GM21526 (cell line): ENCODE measurements at regions not wholly inside any gene's neighbourhood (a gene's known extent, or its start where the extent isn't known, plus 50 kb on each side); places are given as distances from the start of the nearest gene placed in this dataset.

Experiments used
- ATAC-seq: cut with Tn5 transposase; IDR thresholded peaks from one replicate; pipeline ENCODE4 v1.9.1; 2021; ENCODE audit warnings: moderate library complexity; ENCODE audit not compliant: unreplicated experiment, low FRiP score

DNA sequence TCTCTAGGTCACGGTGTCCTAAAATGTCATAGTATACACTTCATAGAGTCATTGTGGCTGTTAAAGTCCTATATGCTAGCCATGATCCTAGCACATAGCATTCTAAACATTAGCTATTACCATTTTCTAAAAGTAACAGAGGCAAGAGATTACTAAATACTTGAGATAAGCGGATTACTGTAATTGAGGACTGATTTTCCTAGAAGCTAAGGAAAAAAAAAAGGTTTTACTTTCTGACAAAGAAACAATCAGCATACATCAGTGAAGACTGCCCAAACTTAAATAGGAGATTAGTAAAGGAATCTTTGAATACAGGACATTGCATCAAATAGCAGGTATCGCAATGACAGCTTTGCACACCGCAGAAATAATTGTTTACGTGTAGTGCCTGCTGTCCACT, 91.3 kb upstream of the HNRNPU start:
- no peak for ATAC-seq

DNA sequence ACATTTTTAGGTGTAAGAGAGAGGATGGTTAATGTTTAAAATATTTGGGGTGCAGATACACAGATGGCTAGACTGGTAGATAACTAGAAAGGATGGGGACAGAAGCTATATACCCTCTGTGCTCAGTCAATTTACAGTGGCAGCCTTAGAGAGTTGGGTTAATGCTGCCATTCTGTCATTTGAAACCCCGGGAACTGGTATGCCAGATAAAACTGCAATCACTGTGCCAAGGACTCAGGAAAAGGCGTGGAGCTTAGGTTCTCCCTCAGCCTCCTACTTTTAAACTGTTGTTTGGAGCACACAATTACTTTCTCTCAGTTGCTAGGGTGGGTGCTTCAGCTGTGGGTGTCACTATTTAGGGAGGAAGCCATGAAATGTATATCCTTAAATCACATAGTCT, 90.0 kb upstream of the HNRNPU start:
- ATAC-seq, result no peak

DNA sequence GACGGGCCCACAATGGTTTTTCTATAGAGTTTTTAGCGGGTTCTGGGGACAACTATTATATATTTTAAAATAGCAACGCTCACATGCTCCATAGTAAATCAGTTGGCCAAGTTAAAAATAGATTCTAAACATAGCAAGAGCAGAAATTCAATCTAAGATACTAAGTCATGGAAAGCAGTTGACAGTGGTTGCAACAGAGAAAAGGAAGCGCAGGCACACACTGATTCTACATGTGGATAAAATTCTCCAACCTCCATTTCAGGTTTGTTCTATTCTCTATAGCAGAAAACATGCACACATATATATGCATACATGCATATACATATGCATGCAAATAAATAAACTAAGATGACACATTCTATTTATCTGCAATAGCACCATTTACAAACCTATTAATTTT, 89.6 kb upstream of the HNRNPU start:
- no peak for ATAC-seq

DNA sequence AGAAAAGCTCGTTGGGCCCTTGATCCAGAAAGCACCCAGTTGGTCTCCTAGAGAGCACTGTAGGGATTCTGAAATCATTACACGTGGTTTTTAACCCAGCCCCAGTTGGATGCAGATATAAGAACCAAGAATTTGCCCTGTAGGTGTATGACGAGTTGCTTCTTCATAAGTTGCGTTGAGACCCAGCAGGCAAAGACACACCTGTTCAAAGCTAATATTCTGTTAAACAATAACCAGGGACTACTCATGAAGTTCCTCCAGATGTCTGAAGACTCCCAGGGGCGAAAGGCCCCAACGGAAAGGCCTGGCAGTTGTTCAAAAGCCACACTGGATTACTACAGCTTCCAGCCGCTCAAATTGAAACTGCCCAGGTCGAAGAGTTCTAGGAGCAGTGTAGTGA, 88.6 kb upstream of the HNRNPU start:
- ATAC-seq, result no peak

DNA sequence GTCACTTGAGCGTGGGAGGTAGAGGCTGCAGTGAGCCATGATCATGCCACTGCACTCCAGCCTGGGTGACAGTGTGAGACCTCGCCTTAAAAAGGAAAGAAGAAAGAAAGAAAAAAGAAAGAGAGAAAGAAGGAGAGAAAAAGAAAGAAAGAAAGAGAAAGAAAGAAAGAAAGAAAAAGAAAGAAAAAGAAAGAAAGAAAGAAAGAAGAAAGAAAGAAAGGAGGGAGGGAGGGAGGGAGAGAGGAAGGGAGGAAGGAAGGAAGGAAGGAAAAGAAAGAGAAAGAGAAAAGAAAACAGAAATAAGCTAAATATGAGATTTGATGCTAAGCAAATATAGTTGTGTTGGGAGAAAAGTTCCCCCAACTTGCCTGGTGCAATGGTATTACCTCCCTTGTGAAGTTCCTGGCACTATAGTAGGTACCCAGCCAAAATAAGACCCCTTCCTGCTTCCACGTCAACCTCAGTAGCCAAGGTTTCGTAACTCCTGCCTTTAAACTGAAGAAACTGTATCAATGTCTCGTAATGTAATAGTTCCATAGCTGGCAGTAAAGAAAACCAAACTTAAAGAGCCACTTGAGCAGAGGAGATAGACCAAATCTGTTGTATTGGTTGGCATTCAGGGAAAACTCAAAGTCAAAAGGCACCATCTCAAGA, 88.1 kb upstream of the HNRNPU start:
- ATAC-seq, result no peak

DNA sequence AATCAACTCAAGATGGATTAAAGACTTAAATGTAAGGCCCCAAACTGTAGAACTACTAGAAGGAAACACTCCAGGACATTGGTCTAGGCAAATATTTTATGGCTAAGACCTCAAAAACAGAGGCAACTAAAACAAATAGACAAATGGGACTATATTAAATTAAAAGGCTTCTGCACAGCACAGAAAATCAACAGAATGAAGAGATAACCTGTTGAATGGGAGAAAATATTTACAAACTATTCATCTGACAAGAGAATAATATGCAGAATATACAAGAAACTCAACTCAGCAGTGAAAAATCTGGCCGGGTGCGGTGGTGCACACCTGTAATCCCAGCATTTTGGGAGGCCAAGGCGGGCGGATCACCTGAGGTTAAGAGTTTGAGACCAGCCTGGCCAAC, 84.1 kb upstream of the HNRNPU start:
- ATAC-seq, result no peak

DNA sequence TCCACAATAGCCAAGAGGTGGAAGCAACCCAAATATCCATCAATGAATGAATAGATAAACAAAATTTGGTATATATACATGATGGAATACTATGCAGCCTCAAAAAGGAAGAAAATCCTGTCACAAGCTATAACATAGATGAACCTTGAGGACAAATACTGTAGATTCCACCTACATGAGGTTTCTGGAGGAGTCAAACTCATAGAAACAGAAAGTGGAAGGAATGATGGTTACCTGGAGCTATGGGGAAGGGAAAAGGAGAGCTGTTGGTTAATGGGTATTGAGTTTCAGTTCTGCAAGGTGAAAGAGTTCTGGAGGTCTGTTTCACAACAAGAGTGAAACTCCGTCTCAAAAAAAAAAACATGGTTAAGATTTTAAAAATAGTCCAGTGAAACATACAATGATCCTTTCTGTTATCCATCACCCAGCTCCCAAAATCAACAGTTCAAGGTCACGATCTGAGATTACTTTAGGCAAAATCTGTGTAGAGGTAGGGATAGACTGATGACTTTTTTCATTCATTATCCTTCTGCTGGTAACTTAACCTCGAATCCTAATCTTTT, 80.8 kb upstream of the HNRNPU start:
- peak; percentile 76 for ATAC-seq

DNA sequence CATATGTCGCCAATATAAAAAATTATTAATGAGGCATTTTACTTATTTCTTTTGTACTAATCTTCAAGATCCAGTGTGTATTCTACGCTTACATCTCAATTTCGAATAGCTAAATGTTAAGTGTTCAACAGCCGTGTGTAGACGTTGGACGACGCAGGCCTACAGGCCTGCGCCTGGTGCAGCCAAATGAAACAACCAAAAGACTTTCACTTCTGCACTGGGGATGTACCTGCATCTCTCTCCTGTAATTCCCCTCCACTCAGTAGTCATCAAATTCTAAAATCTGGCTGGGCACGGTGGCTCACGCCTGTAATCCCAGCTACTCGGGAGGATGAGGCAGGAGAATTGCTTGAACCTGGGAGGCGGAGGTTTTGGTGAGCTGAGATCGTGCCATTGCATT, 76.8 kb upstream of the HNRNPU start:
- ATAC-seq, result peak; percentile 83

DNA sequence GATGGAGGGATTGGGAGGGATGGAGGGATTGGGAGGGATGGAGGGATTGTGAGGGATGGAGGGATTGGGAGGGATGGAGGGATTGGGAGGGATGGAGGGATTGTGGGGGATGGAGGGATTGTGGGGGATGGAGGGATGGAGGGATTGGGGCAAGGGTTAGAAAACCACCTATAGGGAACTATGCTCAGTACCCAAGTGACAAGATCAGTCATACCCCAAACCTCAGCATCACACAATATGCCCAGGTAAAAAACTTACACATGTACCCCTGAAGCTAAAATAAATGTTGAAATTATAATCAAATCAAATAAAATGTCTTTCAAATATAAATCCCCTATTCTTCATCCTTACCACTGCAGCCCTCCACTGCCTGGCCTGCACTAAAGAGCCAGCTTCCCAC, 72.8 kb upstream of the HNRNPU start:
- no peak for ATAC-seq

DNA sequence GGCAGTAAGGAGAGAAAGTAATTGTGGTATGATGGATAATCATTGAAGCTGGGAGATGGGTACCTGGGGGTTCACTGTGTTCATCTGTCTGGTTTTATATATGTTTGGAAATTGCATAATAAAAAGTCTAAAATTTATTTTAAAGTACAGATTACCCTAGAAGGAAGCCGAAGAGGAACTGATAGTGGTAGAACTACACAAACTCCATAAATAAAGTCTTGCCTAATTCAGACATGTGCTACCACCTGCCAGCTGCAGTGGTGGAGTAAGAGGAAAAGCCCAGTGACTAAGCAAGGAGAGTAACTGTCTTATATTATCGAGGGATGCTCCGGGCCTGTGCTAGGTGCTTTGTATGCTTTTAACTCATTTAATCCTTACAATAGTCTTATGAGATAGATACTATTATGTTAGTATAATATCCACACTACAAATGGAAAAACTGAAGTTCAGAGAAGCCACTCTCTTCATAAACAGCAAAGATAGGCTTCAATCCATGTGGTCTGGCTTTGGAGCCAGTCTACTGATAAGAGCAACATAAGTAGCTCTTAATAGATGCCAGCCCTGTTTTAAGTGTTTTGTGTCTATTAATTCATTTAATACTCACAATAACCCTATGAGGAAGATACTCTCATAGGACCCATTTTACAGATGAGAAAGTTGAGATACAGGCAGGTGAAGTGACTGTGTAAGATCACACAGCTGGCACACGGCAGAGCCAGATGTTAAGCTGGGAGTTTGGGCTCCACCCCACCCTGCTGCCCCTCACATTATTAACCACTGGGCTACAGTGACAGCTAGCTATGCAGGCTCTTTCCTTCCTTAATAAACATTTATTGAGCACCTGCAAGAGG, 56.8 kb upstream of the HNRNPU start:
- ATAC-seq, result peak; percentile 78

DNA sequence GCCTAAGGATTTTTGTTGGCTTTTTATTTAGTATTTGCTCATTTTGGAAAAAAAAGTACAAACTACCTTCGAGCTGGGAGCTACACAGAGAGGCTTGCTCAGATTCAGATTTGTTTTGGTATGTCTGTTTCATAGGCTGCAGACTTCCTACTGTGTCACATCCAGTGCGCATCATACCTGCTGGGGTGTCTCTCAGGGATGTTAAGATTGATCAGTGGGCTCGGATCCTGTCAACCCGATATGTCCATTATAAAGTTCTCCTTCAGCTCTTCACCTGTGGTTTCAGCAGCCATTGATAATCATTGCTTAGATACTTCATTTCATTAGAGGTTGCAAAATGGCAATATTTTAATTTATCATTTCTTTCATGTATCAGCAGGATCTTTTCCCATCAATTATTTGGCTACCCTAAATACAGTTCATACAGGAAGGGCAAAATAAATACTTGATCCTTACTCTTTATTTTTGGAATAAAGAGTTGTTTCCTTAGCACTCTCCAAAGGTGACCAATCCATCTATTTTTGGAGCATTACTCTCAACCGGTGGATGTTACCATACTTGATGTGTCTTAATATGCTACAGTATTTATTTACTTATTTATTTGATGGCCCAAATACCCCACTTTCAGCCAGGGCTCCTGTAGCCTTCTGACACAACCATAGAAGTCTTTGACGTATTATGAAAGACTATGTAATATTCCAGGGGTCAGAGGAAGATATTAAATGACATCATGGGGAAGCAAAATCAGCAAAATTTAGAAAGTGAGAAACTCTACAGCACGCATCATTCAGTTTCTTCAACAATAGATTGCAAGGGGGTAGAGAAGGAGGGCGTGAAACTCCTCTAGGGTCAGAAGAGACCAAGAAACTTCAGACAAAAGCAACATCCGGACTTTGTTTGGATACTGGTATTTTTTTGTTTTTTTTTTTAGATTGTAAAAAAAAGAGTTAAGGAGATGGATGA, 55.3 kb upstream of the HNRNPU start:
- ATAC-seq, result no peak

DNA sequence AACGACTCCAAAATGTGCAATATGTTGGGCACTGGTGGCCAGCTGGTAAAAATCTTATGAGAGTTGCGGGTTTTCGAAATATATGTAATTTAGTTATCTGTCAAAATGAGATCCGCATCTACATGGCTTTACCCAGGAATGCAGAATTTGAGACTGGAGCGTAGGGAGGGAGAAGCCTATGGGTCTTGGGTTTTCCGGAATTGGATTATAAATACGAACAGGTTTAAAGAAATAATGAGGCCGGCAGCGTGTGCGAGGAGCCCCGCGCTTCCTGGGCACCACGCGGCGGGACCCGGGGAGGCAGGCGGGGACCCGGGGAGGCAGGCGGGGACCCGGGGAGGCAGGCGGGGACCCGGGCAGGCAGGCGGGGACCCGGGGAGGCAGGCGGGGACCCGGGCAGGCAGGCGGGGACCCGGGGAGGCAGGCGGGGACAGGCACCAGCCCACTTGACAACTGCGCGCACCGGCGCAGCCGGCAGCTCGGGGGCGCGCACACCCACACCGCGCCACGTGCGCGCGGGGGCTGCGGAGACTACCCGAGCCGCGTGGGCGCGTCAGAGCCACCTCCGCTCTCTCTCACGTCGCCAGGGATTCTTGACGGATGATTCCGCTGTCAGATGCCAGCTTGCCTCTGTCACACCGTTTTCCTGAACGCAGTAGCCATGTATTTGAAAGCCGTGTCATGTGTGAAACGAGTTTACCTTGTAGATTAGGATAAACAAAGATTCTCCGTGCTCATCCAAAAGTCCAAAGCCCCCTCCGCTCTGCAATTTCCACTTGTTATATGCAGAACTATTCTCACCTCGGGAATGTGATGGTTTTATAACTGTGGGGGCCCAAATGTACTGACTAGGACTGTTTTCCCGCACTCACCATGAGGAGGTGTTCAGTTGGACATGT, 54.3 kb upstream of the HNRNPU start:
- peak; percentile 47 for ATAC-seq

DNA sequence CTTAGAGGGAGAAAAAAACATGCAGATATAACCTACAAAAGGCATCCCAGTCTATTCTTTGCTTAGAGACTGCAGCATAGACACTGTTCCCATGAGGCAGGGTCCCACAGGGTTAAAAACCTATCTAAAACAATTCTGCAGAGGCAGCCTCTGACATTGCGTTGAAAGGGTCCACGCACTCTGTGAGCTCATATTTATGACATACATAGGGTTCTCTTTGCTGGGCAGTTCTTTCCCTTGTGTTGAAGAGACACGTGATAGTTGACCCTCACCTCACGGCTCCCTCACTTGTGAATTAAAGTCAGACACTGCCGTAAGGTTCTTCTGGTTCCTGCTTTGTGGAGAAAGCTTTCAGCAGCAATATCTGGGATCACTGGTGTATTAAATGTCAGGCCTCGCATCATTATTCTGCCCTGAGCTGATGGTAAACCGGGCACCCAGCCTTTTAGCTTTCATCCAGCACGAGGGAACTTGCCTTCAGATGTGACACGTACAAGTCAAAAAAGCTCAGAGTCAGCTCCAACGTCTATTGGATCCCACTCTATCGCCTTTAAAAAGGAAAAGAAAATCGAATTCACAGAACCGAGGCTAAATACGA, 52.8 kb upstream of the HNRNPU start:
- no peak for ATAC-seq

DNA sequence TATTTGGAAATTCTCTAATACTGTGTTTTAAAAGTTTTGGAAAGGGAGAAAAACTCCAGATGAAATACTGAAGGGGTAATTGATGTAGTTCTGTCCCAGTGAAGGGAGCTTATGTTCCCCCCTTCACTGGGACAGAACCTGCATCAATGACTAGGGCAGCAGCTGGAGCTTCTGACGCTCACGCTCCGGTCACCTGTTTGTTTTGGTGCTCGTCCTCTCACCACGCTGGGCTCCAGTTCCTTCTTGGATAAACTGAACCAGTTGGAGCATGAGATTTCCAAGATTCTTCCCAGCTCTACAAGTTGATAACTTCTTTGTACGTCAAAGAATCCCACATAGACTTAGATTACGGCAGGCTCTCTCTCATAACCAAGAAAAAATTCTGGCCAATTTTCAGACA, 51.4 kb upstream of the HNRNPU start:
- ATAC-seq, result no peak

DNA sequence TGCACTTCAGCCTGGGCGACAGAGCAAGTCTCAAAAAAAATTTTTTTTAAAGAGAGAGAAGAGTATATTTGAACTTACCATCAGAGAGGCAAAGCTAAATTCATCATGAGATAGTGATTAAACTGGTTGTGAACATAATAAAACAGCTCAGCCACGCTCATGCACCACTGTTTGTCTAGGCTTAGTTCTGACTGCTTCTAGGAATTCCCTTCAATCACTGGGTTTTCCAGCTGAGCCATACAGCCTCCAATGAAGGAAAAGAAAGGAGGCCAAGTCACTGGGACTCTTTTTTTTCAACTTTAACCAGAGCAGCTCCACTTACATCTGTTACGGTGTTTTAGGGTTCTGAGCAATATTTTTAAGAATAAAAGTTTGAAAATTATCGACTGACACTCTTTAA, 50.4 kb upstream of the HNRNPU start:
- ATAC-seq, result no peak
